ENCODE measurements at regions not wholly inside any gene's neighbourhood (a gene's known extent, or its start where the extent isn't known, plus 50 kb on each side); places are given as distances from the start of the nearest gene placed in this dataset.

DNA sequence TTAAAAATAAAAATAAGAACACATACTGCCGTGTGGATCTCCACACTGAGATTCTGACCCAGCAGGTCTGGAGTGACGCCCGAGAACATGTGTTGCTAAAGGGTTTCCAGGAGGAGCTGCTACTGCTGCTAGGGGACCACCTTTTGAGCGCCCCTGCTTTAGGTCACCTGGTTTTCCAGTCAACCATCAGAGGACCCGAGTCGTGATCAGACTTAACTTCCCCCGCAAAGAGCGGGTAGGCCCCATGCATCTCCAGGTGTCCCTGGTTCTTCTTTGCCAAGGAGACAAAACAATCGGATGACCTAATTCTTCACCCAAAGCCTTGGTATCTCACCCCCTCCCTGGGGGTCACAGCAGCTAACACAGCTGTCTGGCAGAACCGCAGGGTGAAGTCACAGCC, 51.1 kb upstream of the STX16 start:
- Histone ChIP-seq H3K14ac (ENCODE audit: insufficient read length) (no peak overlapping the region), H3K18ac (ENCODE audit: extremely low read depth, low read length) (no peak overlapping the region), H2AK5ac (ENCODE audit: low read depth, low read length) (no peak overlapping the region), H3K4ac (replicated peaks; ENCODE audit: insufficient read length, low read depth, low read length) (no peak overlapping the region), H3K56ac (replicated peaks; ENCODE audit: insufficient read length, low read depth, low read length) (no peak overlapping the region), H3K36me3 (ENCODE audit: control insufficient read depth in 2 of 4, insufficient read depth in 4 of 4, low read length in 3 of 4) (no peaks in the 10 kb centered on the region), H3K79me2 (ENCODE audit: control insufficient read depth in 1 of 2, insufficient read depth in 2 of 2, low read length in 2 of 2) (no peaks in the 10 kb centered on the region), H3K79me1 (ENCODE audit: low read depth, low read length) (no peaks in the 10 kb centered on the region), H2BK120ac (replicated peaks; ENCODE audit: low read depth, low read length) (no peak overlapping the region), H4K8ac (ENCODE audit: extremely low read depth, insufficient read depth, low read length) (no peak overlapping the region), H2BK12ac (ENCODE audit: low read depth, low read length) (no peak overlapping the region), H2BK5ac (ENCODE audit: low read depth, low read length) (no peak overlapping the region), H3K4me1 (replicated peaks in 1 of 4; ENCODE audit: control insufficient read depth in 3 of 4, insufficient read depth in 4 of 4, low read length in 3 of 4) (no peaks in the 10 kb centered on the region), H2BK20ac (ENCODE audit: low read length) (no peak overlapping the region), H2AFZ (ENCODE audit: low read length) (no peak overlapping the region), H3K27me3 (replicated peaks in 1 of 4; ENCODE audit: control insufficient read depth in 3 of 4, extremely low read depth in 1 of 4, insufficient read depth in 3 of 4, low read length in 3 of 4) (no peaks in the 10 kb centered on the region), H3K23ac (ENCODE audit: insufficient read length) (no peak overlapping the region), H4K5ac (ENCODE audit: insufficient read length, low read depth, low read length) (no peak overlapping the region), H4K91ac (replicated peaks; ENCODE audit: insufficient read length, low read length) (no peak overlapping the region), H3K4me2 (ENCODE audit: insufficient read depth in 1 of 2, low read depth in 2 of 2, low read length in 2 of 2) (no peak overlapping the region), H2BK15ac (ENCODE audit: low read length) (no peak overlapping the region), H3K4me3 (ENCODE audit: extremely low read depth in 1 of 4, insufficient read depth in 2 of 4, low read depth in 3 of 4, low read length in 4 of 4) (no peak overlapping the region), H4K20me1 (replicated peaks in 1 of 2; ENCODE audit: control insufficient read depth in 1 of 2, insufficient read depth in 2 of 2, low read length in 2 of 2) (no peaks in the 10 kb centered on the region), H3K23me2 (ENCODE audit: low read depth, low read length) (no peaks in the 10 kb centered on the region), H3K9me3 (ENCODE audit: insufficient read depth in 2 of 2, low read depth in 1 of 2, low read length in 1 of 2) (no peaks in the 10 kb centered on the region; a peak in 1 of 4 replicates), H3K9ac (replicated peaks in 1 of 4; ENCODE audit: extremely low read depth in 1 of 4, low read depth in 3 of 4, low read length in 3 of 4) (no peak overlapping the region), H3K27ac (ENCODE audit: low read depth, low read length) (no peak overlapping the region)
- CTCF ChIA-PET (ENCODE audit: partially characterized antibody): interaction anchor here (1.0 to 1.4 kb wide), 2 partner anchors 10 to 19 kb away, joined by 3 read pairs; no protein-coding TSS in a partner anchor
- DNase-seq (ENCODE audit: low read depth in 1 of 2, low spot score in 2 of 2): no peak
- no peak for FAIRE-seq
- WGBS, 2 experiments (ENCODE audit: extremely low coverage in 1 of 2, insufficient coverage in 1 of 2, insufficient read length in 1 of 2, insufficient replicate concordance in 2 of 2, low coverage in 1 of 2, low lambda C conversion rate in 2 of 2, missing lambda C conversion rate in 1 of 2): 86% methylated on average over 10 of the region's 10 CpGs; no CpG with 5 or more reads in 1 of the 2 experiments
- POLR2A ChIA-PET (ENCODE audit: partially characterized antibody): interaction anchor here (0.6 kb wide), 1 partner anchor 245 kb away, joined by 3 read pairs; no protein-coding TSS in a partner anchor
- no peak for TF ChIP-seq TBP (IDR thresholded peaks at IDR 0.05; ENCODE audit: low read depth, low read length)

All from H1 (cell line).